HepG2 (cell line): ENCODE measurements at regions not wholly inside any gene's neighbourhood (a gene's known extent, or its start where the extent isn't known, plus 50 kb on each side); places are given as distances from the start of the nearest gene placed in this dataset.

ENCODE experiments used
- ATAC-seq: fragments of 200-7000 bp; cut with Tn5 transposase; 3 replicates; pipeline ENCODE4 v1.9.1; 2020; ENCODE audit warnings: mild to moderate bottlenecking, moderate library complexity
- BruUV-seq: library from RNA; stranded (reverse); fragments of 400-500 nt; replicated peaks from 2 replicates; lab custom pipeline; 2021; lab: Mats Ljungman, UMichigan
- CTCF ChIA-PET: fragments of 300-600 bp; formaldehyde crosslinking; extraction: SDS; loops from one replicate; lab custom pipeline; 2021; ENCODE audit warnings: low total read pairs, inconsistent platforms, low intra/inter-chr PET ratio; lab: Yijun Ruan, JAX
- POLR2A ChIA-PET: fragments of 350-600 bp; sonication (Branson Sonifier 250); formaldehyde crosslinking; loops from one replicate; lab custom pipeline; 2020; ENCODE audit warnings: antibody characterized with exemption, inconsistent platforms; lab: Yijun Ruan, JAX
- DNase-seq: peaks from one replicate; pipeline ENCODE4 v3.0.0-alpha.2; 2015; ENCODE audit warnings: low spot score
- FAIRE-seq: peaks from 3 replicates; lab custom pipeline; 2011; peaks lifted over from hg19 to GRCh38; lab: Jason Lieb, UNC
- H2AFZ ChIP-seq: one replicate; pipeline ENCODE4 v1.6.1; 2011; ENCODE audit warnings: low read length, inconsistent platforms
- H3K27ac ChIP-seq: fragments of 300-600 bp; 3 replicates; pipeline ENCODE4 v1.8.0; 2011; ENCODE audit warnings: mixed run types, mild to moderate bottlenecking, mixed read lengths, low read length, inconsistent platforms; ENCODE audit not compliant: insufficient read depth; ENCODE audit errors: extremely low read length
- H3K27me3 ChIP-seq, 2 experiments: fragments of 200-600 bp in 1 of 2; 2 replicates in 1 of 2; 3 replicates in 1 of 2; pipeline versions ENCODE4 v1.6.0 to v1.8.0; 2011; ENCODE audit warnings: low read length in 2 of 2, mild to moderate bottlenecking in 2 of 2, moderate library complexity in 2 of 2, inconsistent platforms in 1 of 2; ENCODE audit not compliant: insufficient read depth in 2 of 2, control insufficient read depth in 1 of 2
- H3K36me3 ChIP-seq, 2 experiments: fragments of 200-600 bp in 1 of 2; replicated peaks in 1 of 2; 2 replicates in 1 of 2; 3 replicates in 1 of 2; pipeline versions ENCODE4 v1.5.1 to v1.8.0; 2011; ENCODE audit warnings: low read length in 2 of 2, inconsistent platforms in 1 of 2; ENCODE audit not compliant: insufficient read depth in 2 of 2, control insufficient read depth in 1 of 2
- H3K4me1 ChIP-seq: 2 replicates; pipeline ENCODE4 v1.5.1; 2012; ENCODE audit warnings: low read length, inconsistent platforms; ENCODE audit not compliant: insufficient read depth
- H3K4me2 ChIP-seq: 2 replicates; pipeline ENCODE4 v1.6.0; 2011; ENCODE audit warnings: low read depth, low read length, inconsistent platforms
- H3K4me3 ChIP-seq, 3 experiments: fragments of 200-600 bp in 1 of 3; sonication (generic), shearing (Covaris generic) in 1 of 3; replicated peaks in 1 of 3; 2 replicates each; pipeline ENCODE4 v1.5.1; 2011 to 2016; ENCODE audit warnings: low read length in 3 of 3, inconsistent platforms in 2 of 3, low read depth in 2 of 3, mild to moderate bottlenecking in 2 of 3, control low read depth in 1 of 3, mixed read lengths in 1 of 3; ENCODE audit not compliant: insufficient read depth in 1 of 3
- H3K79me2 ChIP-seq: one replicate; pipeline ENCODE4 v1.6.1; 2011; ENCODE audit warnings: low read length, inconsistent platforms; ENCODE audit not compliant: insufficient read depth
- H3K9ac ChIP-seq: 2 replicates; pipeline ENCODE4 v1.6.0; 2011; ENCODE audit warnings: mild to moderate bottlenecking, low read depth, low read length, inconsistent platforms; ENCODE audit not compliant: insufficient read depth
- H3K9me3 ChIP-seq: 2 replicates; pipeline ENCODE4 v1.5.1; 2012; ENCODE audit warnings: mild to moderate bottlenecking, low read length
- H4K20me1 ChIP-seq: 2 replicates; pipeline ENCODE4 v1.6.0; 2011; ENCODE audit warnings: inconsistent platforms, mild to moderate bottlenecking, low read length, moderate library complexity; ENCODE audit not compliant: insufficient read depth
- ADNP ChIP-seq: sonication (generic); formaldehyde crosslinking; IDR thresholded peaks from 2 replicates; pipeline ENCODE4 v1.4.0; 2020; ENCODE audit warnings: missing genetic modification reagents
- AFF4 ChIP-seq: sonication (generic); formaldehyde crosslinking; IDR thresholded peaks from 2 replicates; pipeline ENCODE4 v1.4.0; 2020; ENCODE audit warnings: missing genetic modification reagents
- CBX2 ChIP-seq, 2 experiments: fragments of 200-600 bp in 1 of 2; sonication (generic); formaldehyde crosslinking in 1 of 2; IDR thresholded peaks; 2 replicates each; pipeline versions ENCODE4 v1.7.0 to v1.8.1; 2018 to 2022; ENCODE audit warnings: low read depth in 2 of 2, low read length in 1 of 2, mild to moderate bottlenecking in 1 of 2, missing genetic modification reagents in 1 of 2
- CSRNP1 ChIP-seq: sonication (generic); formaldehyde crosslinking; IDR thresholded peaks from 2 replicates; pipeline ENCODE4 v1.8.1; 2023; ENCODE audit warnings: mild to moderate bottlenecking, missing genetic modification reagents
- DPF2 ChIP-seq: sonication (generic); formaldehyde crosslinking; IDR thresholded peaks from 2 replicates; pipeline ENCODE4 v1.4.0; 2020; ENCODE audit warnings: mild to moderate bottlenecking, low read depth, missing genetic modification reagents, borderline replicate concordance
- HCFC1 ChIP-seq: fragments of 150-350 bp; IDR thresholded peaks from 2 replicates; pipeline ENCODE4 v1.6.1; 2014; ENCODE audit warnings: low read depth, low read length
- MXD1 ChIP-seq: sonication (generic); formaldehyde crosslinking; IDR thresholded peaks from 2 replicates; pipeline ENCODE4 v1.4.0; 2020; ENCODE audit warnings: mild to moderate bottlenecking, missing genetic modification reagents
- NCOR1 ChIP-seq: fragments of 200-600 bp; sonication (generic); IDR thresholded peaks from 2 replicates; pipeline ENCODE4 v1.7.0; 2017; ENCODE audit warnings: antibody characterized with exemption, low read length, borderline replicate concordance
- NONO ChIP-seq, 2 experiments: fragments of 450-650 bp in 1 of 2; sonication (generic) in 1 of 2; formaldehyde crosslinking in 1 of 2; IDR thresholded peaks in 1 of 2; conservative IDR thresholded peaks in 1 of 2; 2 replicates each; pipeline versions ENCODE4 v1.6.1 to v1.8.0; 2017 to 2022; ENCODE audit warnings: mild to moderate bottlenecking in 1 of 2, missing genetic modification reagents in 1 of 2, moderate library complexity in 1 of 2
- PLRG1 ChIP-seq: fragments of 450-650 bp; conservative IDR thresholded peaks from 2 replicates; pipeline ENCODE4 v1.6.1; 2016
- SETDB1 ChIP-seq: sonication (generic); formaldehyde crosslinking; IDR thresholded peaks from 2 replicates; pipeline ENCODE4 v1.5.1; 2020; ENCODE audit warnings: missing genetic modification reagents, mild to moderate bottlenecking, borderline replicate concordance
- SNAPC4 ChIP-seq: sonication (generic); formaldehyde crosslinking; IDR thresholded peaks from 2 replicates; pipeline ENCODE4 v1.4.0; 2020; ENCODE audit warnings: mild to moderate bottlenecking, missing genetic modification reagents
- TOPORS ChIP-seq: sonication (generic); formaldehyde crosslinking; IDR thresholded peaks from 2 replicates; pipeline ENCODE4 v1.8.0; 2023; ENCODE audit warnings: mild to moderate bottlenecking, missing genetic modification reagents
- ZNF672 ChIP-seq: sonication (generic); formaldehyde crosslinking; IDR thresholded peaks from 2 replicates; pipeline ENCODE4 v1.8.1; 2022; ENCODE audit warnings: missing genetic modification reagents
- WGBS: methylation state at CpG from one replicate; pipeline ENCODE4 v1.1.6; 2017; ENCODE audit warnings: low lambda C conversion rate; 5-methylcytosine and 5-hydroxymethylcytosine counted together
- in situ Hi-C: cut with HindIII; loops from 2 replicates; pipeline ENCODE4 v1.10.0; 2017; ENCODE audit warnings: low pct_unique_long_range_greater_than_20kb; ENCODE audit not compliant: extremely low pct_ligation_motif_present
- intact Hi-C: fragments of 100-400 bp; cut with micrococcal nuclease; formaldehyde crosslinking; loops from one replicate; pipeline ENCODE4 v1.10.0; 2022; ENCODE audit not compliant: unreplicated experiment

- no peak overlapping the region for H3K27ac ChIP-seq
- no peak for TF ChIP-seq HCFC1
- TF ChIP-seq TOPORS (CRISPR knock-in tag): no peak
- no peak for TF ChIP-seq PLRG1
- no peak for TF ChIP-seq NONO (IDR thresholded peaks at IDR 0.05)
- no peak for TF ChIP-seq NONO (CRISPR knock-in tag; conservative IDR thresholded peaks at IDR 0.05)
- TF ChIP-seq SETDB1 (CRISPR knock-in tag): no peak
- no peak for TF ChIP-seq ZNF672
- no peak for TF ChIP-seq CBX2 (IDR thresholded peaks at IDR 0.05; ENCODE audit: low read depth, low read length)
- TF ChIP-seq CBX2 (CRISPR knock-in tag; IDR thresholded peaks at IDR 0.05; ENCODE audit: low read depth): no peak
- no peak for TF ChIP-seq DPF2 (CRISPR knock-in tag)
- no peak for TF ChIP-seq ADNP (CRISPR knock-in tag)
- TF ChIP-seq NCOR1: no peak
- TF ChIP-seq AFF4 (CRISPR knock-in tag): no peak
- TF ChIP-seq MXD1 (CRISPR knock-in tag): no peak
- no peak for TF ChIP-seq SNAPC4 (CRISPR knock-in tag)
- TF ChIP-seq CSRNP1 (CRISPR knock-in tag): no peak
These were observed 330.3 kb upstream of the FIGN start for GRCh38 chr2:164066095-164066494.

More at GRCh38 chr2:164066095-164066494, 330.3 kb upstream of the FIGN start:
- 3% methylated on average over 1 of the region's 1 CpG for WGBS
- POLR2A ChIA-PET: no interaction called here
- CTCF ChIA-PET: no interaction called here
- no peaks in the 10 kb centered on the region for H3K4me1 ChIP-seq
- H4K20me1 ChIP-seq: no peaks in the 10 kb centered on the region
- intact Hi-C loops (no loop called here), in situ Hi-C loops (loop anchor here (10.0 kb wide), 1 partner anchor 871 kb away; no protein-coding TSS in a partner anchor)
- no peak overlapping the region for H3K4me3 ChIP-seq
- no peak for FAIRE-seq
- no peak for DNase-seq
- H3K9ac ChIP-seq: no peak overlapping the region
- H3K4me2 ChIP-seq: no peak overlapping the region
- no peak for ATAC-seq
- no TSS peak for BruUV-seq
- H3K79me2 ChIP-seq: no peaks in the 10 kb centered on the region
- H2AFZ ChIP-seq: no peak overlapping the region
- no peaks in the 10 kb centered on the region for H3K36me3 ChIP-seq
- no peaks in the 10 kb centered on the region for H3K27me3 ChIP-seq
- H3K9me3 ChIP-seq: no peaks in the 10 kb centered on the region
